HL-60/S4 treated with phorbol 12-myristate 13-acetate at 8.2 ng/mL for 4 days and 3 days (cell line): ENCODE measurements at regions not wholly inside any gene's neighbourhood (a gene's known extent, or its start where the extent isn't known, plus 50 kb on each side); places are given as distances from the start of the nearest gene placed in this dataset.

Experiments used
- in situ Hi-C: fragments of 300-500 bp; cut with MboI; formaldehyde crosslinking; loops from 2 replicates; pipeline ENCODE4 v1.15.0; 2022; ENCODE audit warnings: low sequenced_read_pairs

DNA sequence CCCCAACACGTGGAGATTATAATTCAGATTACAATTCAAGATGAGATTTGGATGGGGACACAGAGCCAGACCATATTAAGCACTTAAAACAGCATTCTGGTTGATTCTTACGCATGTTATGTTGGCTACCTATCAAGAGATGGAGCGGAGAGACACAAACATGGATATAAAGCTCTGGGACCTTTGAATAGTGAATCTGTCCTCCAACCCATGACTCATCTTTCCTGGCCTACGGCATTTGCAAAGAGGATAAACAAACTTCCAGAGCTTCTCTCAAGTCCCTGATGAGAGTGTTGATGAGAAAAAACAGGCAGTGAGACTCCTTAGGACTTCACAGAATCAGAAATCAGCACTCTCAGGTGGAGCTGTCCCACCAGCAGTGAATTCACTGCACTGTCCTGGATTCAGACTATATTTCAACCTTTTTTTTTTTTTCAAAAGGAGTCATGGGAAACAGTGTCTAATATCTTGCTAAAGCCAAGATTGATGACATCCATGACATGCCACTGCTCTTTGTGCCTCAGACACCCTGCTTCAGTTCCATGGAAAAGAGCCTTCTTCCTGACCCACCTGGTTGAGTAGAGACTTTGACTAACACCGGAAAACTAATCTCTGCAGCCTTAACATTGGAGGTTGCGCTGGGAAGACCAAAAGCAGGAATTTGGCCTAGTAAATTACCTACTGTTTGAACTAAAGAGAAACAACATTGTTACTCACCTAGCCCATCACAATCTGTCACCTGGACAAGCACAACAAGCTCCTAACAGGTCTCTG, 62.1 kb upstream of the NPAS2 start:
- in situ Hi-C loops = no loop called here

GRCh38 chr2:100759901-100760300, 60.0 kb upstream of the NPAS2 start:
- in situ Hi-C loops = no loop called here

- in situ Hi-C loops = no loop called here
Measured at GRCh38 chr2:100761365-100761764, 58.6 kb upstream of the NPAS2 start.

DNA sequence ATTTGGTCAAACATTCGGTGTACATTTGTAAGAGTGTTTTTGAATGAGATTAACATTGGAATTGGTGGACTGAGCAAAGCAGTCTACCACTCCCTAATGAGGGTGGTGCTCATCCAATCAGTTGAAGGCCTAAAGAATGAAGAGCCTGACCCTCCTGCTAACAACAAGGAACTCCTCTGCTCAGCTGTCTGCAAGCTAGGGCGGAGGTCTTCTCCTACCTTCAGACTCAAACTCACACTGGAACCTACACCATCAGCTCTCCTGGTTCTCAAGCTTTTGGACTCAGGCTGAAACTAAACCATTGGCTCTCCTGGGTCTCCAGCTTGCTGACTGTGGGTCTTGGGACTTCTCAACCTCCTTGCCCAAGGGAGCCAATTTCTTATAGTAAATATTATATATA, 55.5 kb upstream of the NPAS2 start:
- in situ Hi-C loops = no loop called here

GRCh38 chr2:100765481-100765880, 54.5 kb upstream of the NPAS2 start:
- in situ Hi-C loops = no loop called here

DNA sequence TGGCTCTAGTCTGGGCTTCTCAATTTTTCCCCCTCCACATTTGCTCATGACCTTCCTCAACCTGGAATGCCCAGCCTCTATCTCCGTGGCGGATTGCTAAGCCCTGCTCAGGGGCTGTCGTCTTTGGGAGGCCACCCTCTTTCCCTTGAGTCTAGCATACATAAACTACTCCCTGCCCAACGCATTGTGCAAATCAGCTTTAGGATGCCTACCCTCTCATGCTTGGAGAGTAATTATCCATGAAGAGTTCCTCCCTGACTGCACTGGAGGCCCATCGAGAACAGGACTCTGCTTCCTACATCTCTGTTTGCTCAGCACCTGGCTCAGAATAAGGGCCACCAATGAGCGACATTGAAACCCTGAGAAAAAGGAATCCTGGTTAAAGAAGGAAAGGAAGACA, 53.7 kb upstream of the NPAS2 start:
- in situ Hi-C loops = no loop called here

- in situ Hi-C loops = no loop called here
Measured at GRCh38 chr2:100766806-100767205, 53.1 kb upstream of the NPAS2 start.

GRCh38 chr2:100767224-100767653, 52.7 kb upstream of the NPAS2 start:
- in situ Hi-C loops = no loop called here

GRCh38 chr2:100767810-100768806, 51.8 kb upstream of the NPAS2 start:
- in situ Hi-C loops = no loop called here
